CD4-positive, alpha-beta T cell treated with Interferon alpha-2 for 1 hour (primary cell): ENCODE measurements at regions not wholly inside any gene's neighbourhood (a gene's known extent, or its start where the extent isn't known, plus 50 kb on each side); places are given as distances from the start of the nearest gene placed in this dataset.
"Not testable (repeated sequence)": the region's sequence is repeated elsewhere in the genome, so short reads cannot be mapped to it uniquely, and the experiment has no call there.

ENCODE experiments used
- DNase-seq, 2 donors: peaks; one replicate each; pipeline ENCODE4 v3.0.0-alpha.2; 2020 to 2022

DNA sequence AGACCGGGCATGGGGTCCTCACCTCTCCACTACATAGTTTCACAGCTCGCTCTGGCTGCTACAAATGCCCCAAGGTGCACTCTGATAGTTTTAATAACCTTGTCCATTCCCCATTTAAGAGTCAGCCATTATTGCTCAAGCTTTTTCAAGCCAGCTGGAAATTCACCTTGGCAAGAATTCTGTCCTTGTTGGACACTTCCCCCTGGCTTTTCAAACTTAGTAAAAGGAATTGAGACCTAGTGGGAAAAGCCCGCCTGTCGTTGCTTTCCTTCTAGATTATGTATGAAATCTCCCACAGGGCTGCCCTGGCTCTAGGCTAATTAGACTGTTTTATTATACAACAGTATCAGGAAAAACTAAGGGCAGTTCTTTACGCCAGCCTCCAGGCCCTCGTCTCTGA is 293.7 kb upstream of the GADL1 start:
- DNase-seq, result no peak

GRCh38 chr3:31189330-31189729 is 294.9 kb upstream of the GADL1 start:
- no peak for DNase-seq

- no peak for DNase-seq
These were observed 295.5 kb upstream of the GADL1 start for GRCh38 chr3:31189971-31190370.

- DNase-seq, result no peak
These were observed 296.9 kb upstream of the GADL1 start for GRCh38 chr3:31191354-31191753.

DNA sequence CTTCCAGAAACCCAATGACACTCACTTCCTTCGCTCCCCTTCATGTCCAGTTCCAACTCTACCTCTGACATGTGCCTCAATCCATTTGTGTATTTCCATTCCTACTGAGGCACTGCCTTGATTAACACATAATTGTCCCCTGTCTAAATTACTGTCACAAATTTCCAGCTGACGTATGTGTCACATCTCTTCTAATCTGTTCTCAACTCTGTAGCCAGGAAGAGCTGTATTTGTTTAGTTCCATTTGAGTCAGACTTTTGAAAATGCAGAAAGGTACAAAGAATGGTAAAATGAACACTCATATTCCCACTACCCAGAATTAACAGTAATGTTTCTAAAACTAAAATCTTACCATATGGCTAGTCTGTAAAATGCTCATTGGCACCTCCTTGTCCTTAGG is 299.0 kb upstream of the GADL1 start:
- no peak for DNase-seq

DNA sequence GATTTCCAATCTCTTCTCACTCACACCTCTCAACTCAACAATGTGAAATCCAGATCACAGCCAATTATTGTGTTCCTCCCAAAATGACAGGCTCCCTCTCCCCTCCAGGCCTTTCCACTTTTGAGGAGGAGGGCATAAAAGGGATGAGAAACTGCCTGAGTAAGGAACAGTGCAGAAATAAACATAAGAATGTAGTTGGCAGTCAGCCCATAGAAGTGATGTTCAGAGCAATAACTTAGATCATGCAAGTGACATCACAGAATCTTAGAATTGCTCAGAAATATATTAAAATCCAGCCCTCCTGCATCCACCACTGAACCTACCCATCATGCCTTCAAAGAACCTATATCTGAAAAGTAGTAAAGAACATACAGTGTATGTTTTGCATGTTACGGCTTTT is 299.4 kb upstream of the GADL1 start:
- no peak for DNase-seq

- DNase-seq, result no peak
These were observed 301.8 kb upstream of the GADL1 start for GRCh38 chr3:31196261-31196660.

DNA sequence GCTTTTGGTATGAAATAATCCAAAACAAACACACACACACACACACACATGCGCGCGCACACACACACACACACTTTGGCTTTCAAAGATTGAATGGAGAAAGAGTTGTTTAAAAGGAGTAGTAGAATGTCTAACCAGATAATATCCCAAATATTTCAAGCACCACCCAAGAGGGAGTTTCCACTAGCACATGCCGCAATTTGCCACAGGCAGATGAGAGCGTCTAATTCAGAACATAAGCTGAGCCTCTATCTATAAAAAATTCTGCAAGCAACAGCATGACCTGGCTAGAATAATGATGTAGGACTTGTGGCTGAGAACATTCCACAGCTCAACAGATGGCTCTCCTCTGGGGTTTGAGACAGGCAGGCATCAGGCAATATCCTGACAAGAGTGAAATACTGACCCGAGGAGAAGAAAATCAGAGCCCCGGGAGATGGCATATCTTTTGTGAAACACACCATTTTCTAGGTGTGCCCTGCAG is 302.5 kb upstream of the GADL1 start:
- no peak for DNase-seq

- no peak for DNase-seq
These were observed 303.5 kb upstream of the GADL1 start for GRCh38 chr3:31197941-31198340.

DNA sequence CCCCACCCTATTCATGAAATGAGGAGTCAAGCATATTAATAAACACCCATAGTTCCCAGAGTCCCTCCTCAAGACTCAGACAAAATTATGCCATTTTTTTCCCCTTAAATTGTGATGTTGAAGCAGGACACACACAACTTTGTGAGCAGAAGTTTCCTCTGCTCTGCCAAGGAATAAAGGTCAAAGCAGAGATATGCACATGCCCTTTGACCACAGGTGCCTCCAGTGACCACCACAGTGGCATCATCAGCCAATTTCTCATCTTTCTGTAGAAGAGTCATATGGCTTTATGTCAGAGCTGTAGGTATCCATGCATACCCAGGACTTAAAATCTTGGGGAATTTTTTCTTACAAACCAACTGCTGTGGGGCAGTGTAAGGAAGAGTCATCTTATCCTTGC is 304.4 kb upstream of the GADL1 start:
- no peak for DNase-seq

DNA sequence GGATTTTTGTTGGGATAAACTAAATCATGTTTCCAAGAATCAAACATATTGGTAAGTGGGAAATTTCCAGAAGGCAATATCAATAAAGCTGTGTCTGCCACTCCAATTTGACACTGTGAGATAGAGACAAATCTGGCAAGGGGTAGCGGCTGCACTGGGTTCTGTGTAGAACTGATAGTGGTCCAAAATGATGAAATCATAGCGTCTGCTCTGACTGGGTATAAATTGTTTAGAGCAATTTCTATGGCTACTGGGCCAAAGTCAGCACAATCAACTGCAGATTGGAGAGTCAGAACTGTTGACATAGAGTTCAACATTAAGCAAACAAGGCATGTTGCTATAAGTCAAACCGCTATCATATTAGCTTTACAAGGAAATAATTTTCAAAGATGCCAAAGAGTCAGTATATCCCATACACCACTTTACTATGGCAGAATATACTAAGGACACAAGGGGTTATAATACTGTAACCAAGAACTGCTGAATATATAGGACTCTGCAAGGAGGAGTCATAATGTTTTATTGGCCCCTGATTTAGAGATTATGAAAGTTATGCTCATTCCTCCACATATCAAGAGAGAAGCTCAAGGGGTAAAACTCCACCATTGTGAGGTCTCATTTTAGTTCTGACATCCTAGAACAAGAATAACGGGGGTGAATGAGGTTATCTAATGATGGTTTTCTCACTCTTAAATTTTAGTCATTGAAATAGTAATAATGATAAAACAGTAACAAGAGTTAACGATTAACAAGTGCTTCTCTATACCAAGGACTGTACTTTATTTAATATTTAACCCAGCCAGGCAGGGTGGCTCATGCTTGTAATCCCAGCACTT is 309.7 kb upstream of the GADL1 start:
- DNase-seq, result no peak

GRCh38 chr3:31204796-31205056 is 310.3 kb upstream of the GADL1 start:
- not testable (repeated sequence) for DNase-seq

DNA sequence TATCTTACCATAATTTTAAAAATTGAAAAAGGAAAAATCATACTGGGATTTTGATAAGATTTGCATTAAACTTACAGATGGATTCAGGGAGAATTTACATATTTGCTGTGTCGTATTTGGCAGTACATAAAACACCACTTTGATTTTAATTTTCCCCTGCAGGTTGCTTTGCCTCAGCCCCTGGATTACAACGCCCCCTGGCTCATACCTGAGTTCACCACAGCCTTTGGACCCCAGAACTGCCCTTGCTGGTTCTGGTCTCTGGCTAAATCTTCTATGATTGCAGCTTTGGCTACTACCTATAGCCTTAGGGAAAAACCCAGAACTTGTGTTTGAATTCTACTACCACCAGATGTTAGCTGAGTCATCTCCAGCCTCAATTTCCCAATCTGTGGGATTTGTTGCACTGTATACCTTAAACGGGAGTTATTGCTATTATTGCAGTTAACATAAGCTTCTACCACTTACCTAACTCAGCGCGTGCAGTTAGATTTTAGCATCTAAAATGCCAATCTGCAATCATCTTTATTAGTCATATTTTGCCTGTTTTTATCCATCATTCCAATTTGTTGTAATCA is 315.7 kb upstream of the GADL1 start:
- DNase-seq, result no peak

DNA sequence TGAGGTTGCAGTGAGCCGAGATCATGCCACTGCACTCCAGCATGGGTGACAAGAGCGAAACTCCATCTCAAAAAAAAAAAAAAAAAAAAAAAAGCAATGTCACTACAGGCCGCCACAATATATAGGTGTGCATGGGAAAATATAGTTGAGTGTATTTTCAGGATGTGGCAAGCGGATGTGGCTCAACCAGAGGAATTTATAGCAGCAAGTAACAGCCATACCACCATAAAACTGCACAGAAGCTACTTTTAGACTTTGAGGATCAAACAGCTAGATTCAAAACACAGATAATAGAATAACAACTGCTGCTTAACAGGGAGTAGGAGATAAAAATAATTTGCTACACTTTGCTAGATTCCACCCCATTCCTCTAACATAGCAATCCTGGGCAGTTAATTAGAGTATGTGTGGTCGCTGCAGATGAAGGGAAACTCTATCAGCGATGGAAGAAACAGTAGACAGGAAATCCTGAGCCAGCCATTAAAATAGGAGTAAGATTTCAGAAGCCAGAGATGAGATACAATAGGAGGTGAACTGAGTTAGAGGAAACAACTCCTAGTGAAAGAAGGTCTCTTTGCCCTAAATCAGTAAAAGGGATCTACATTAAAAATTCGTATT is 318.7 kb upstream of the STT3B start:
- peak in 1 of 2 donors; percentile 70 for DNase-seq

DNA sequence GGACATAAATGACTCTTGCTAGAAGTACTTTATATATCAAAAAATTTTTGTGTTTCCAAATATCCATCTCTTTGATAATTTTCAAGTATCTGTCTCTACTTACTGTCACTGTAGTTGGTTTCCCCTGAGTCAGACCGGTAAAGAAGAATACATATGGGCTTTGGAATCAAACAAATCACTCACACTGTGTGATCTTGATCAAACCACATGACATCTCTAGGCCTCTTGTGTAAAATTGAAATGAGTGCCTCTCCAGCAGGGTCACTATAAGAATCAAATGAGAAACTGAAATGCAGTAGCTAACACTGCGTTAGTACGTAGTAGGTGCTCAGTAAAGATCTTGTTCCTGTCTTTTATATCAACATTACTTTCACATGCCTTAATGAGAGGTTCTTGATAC is 314.6 kb upstream of the STT3B start:
- DNase-seq, result no peak

GRCh38 chr3:31219131-31219843 is 313.4 kb upstream of the STT3B start:
- DNase-seq, result no peak

DNA sequence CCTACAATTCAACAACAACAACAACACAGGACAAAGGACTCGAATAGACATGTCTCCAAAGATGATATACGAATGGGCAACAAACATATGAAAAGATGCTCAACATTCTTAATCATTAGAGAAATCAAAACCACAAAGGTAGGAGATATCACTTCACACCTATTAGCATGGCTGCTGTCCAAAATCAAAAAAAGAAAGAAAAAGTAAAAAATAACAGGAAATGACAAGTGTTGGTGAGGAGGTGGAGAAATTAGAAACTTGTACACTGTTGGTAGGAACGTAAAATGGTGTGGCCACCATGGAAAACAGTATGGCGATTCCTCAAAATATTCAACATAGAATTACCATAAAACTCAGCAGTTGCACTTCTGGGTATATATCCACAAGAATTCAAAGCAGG is 312.3 kb upstream of the STT3B start:
- peak in 1 of 2 donors; percentile 50 for DNase-seq

- DNase-seq, result no peak
These were observed 309.4 kb upstream of the STT3B start for GRCh38 chr3:31223278-31223677.

DNA sequence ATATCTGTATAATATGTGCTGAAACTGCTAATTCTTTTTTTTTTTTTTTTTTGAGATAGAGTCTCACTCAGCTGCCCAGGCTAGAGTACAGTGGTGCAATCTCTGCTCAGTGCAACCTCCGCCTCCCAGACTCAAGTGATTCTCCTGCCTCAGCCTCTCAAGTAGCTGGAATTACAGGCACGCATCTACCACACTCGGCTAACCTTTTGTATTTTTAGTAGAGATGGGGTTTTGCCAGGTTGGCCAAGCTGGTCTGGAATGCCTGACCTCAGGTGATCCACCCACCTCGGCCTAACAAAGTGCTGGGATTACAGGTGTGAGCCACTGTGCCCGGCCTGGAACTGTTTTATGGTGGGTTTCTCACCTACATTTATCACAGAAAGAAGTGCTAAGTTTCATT is 307.8 kb upstream of the STT3B start:
- DNase-seq, result no peak

DNA sequence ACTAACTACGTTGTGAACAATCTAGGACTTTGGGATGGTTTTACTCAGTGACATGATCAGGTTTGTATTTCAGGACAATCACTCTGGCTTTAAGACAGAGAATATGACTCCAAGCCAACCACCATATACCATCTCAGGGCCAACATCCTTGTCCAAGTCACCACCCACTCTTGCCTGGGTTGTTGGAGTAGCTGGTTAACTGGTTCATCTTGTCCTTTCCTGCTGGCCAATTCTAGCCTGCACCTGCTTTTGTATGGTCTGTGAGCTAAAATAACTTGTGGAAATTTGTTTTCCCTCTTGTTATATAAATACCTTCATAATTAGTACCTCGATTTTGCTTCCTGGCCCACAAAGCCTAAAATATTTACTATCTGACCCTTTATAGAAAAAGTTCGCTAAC is 306.8 kb upstream of the STT3B start:
- no peak for DNase-seq

DNA sequence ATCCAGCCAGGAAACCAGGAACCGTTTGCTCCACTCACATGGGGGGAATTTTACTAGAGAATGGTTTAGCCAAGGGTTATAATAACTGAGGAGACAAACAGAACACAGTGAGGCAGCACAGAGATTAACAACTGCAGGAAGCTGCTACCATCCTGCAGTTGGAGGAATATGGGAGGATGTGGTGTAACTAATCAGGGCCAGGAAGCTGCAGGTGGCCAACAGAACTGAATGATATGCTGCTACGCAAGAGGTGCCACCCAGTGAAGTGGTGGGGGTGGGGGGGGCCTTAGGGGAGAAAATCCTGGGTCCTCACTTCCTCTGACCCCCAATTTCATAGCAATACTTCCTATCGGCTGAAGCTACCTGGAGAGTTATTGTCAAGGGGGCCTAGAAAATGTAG is 306.4 kb upstream of the STT3B start:
- peak; percentile 31 to 64 for DNase-seq

DNA sequence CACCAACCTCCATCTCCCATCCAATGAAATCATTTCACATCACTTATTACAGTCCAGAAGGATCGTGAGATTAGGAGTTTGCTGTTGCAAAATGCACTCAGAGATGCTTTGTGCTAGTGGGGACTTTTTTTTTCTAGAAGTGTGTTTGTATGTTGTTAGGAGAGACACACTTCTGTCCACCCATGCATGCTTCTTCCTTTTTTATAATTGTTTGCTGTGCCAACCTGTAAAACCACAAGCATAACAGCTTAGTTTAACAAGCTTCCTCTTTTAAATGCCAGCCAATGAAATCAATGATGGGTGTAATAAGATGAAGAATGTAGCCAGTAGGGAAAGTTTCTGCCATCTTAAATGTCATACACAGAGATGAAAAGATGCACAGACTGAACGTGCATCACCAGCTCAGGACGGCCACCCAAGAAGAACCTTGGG is 305.6 kb upstream of the STT3B start:
- DNase-seq, result peak; percentile 42 to 73

DNA sequence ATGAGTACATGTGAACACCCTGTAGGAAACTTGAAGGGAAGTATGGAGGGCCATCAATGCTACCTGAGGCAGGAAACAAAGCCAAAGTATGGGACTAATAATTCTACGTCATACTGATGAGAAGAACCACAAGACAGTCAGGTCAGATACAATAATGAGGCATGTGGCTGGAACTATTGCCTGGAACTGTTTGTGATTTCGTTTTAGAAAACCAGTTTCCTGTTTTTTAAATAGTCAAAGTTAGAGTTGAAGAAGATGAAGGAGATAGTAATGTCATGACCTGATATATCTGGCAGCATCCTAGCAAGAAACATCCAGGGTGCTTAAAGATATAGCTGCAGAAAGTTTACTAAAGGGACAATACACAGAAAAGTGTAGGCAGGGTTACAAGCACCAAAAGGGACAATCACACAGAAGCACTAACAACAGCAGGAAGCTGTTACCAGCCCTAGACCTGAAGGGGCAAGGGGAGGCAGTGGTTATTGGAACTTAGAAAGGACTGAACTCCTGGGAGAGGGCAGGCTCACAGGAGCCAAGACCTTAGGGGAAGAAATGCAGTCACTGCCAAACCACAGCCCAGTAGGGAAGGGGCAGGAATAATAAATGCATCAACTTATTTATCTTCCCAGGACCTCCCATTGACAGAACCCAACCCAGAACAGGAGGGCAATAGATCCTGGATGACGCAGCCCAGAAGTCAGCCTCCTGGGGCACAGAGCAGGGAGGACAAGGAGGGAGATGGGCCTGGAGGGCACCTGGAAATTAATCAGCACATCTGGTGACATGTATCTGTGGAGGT is 302.1 kb upstream of the STT3B start:
- DNase-seq, result peak in 1 of 2 donors; percentile 51
